NCI-H82 (cell line): ENCODE measurements at regions not wholly inside any gene's neighbourhood (a gene's known extent, or its start where the extent isn't known, plus 50 kb on each side); places are given as distances from the start of the nearest gene placed in this dataset.
A peak's percentile ranks its signal among the peaks of the same experiment; 100 is the strongest.
"Not testable (repeated sequence)": the region's sequence is repeated elsewhere in the genome, so short reads cannot be mapped to it uniquely, and the experiment has no call there.

Source experiments
- DNase-seq: peaks from one replicate; lab custom pipeline; 2025; lab: John Stamatoyannopoulos, UW

GRCh38 chr5:152046361-152046760 lies 121.7 kb upstream of the GLRA1 start:
- no peak for DNase-seq

DNA sequence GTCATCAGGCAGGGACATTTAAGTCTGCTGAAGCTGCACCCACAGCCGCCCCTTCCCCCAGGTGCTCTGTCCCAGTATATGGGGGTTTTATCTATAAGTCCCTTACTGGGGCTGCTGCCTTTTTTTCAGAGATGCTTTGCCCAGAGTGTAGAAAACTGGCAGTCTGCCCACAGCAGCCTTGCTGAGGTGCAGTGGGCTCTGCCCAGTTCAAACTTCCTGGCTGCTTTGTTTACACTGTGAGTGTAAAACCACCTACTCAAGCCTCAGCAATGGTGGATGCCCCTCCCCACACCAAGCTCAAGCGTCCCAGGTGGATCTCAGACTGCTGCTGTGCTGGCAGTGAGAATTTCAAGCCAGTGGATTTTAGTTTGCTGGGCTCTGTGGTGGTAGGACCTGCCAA lies 114.2 kb upstream of the GLRA1 start:
- not testable (repeated sequence) for DNase-seq

DNA sequence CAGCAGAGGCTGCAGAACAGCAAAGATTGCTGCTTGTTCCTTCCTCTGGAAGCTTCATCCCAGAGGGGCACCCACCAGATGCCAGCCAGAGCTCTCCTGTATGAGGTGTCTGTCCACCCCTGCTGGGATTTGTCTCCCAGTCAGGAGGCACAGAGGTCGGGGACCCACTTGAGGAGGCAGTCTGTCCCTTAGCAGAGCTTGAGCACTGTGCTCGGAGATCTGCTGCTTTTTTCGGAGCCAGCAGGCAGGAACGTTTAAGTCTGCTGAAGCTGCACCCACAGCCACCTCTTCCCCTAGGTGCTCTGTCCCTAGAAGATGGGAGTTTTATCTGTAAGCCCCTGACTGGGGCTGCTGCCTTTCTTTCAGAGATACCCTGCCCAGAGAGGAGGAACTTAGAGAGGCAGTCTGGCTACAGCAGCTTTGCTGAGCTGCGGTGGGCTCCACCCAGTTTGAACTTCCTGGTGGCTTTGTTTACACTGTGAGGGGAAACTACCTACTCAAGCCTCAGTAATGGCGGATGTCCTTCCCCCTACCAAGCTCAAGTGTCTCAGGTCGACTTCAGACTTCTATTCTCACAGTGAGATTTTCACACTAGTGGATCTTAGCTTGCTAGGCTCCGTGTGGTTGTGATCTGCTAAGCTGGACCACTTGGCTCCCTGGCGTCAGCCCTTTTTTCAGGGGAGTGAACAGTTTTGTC lies 101.8 kb upstream of the GLRA1 start:
- DNase-seq = not testable (repeated sequence)

GRCh38 chr5:152016421-152016820 lies 91.8 kb upstream of the GLRA1 start:
- DNase-seq = no peak

DNA sequence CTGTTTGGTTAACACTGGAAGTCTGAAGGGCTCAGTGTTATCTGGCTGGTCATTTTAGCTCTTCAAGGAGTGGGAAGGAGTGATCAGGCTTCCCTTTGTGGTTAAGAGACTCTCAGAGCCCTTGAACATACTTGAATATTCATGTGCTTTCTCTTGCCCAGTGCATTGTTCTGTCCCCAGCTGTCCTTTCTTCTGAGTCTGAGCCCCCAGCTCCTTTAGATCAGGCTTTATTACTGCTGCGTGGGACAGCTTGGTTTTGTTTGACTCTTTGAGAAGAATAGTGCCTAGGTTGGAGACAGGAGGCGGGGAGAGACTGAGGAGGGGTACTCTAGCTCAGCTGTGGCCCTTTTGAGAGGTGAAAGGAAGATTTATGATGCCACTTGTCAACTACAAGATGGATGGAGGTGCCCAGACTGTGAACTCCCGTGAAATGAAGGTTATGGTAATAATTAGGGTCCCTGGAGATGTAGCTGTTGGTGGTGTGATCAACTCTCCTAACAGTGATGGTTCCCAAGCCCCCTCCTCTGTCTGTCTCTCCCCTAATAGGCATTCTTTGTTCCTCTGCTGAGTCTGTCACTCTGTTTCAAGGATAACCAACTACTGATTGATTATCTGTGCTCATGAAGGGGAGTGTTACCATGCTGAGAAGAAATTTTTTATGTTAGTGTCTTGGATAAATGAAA lies 83.1 kb upstream of the GLRA1 start:
- DNase-seq = no peak

GRCh38 chr5:152004095-152004494 lies 79.4 kb upstream of the GLRA1 start:
- peak; percentile 78 for DNase-seq
